ENCODE measurements at regions not wholly inside any gene's neighbourhood (a gene's known extent, or its start where the extent isn't known, plus 50 kb on each side); places are given as distances from the start of the nearest gene placed in this dataset.

DNA sequence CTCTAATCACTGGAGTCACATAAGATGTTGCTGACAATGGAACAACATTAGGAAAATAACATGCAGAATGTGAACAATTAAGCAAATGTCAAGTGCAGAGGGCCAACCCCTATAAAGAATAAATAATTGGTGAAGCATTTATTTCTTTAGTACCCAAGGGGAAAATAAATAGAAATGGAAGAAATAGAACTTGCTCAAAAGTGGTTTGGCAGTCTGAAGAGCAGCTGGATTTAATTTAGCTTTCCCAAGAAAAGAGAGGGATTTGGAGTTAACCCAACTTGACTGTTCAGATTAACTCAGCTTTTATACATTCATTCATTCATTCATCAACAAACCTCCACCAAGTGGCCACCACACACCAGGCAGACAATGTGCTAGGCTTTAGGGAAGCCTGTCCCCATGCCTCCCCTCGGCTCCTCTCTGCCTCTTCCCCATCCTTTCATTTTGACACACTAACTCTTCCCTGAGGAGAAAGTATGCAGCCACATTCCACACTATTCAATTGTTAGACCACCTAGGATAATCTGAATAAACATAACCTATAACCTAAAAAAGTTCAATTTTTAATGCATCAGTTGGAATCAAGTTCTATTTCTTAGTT is 295.5 kb downstream of the AHR start:
- TF ChIP-seq ZNF274 (IDR thresholded peaks at IDR 0.05; ENCODE audit: low read depth, low read length) = no peak
- H3K4me3 ChIP-seq (ENCODE audit: low read length) = no peak overlapping the region

DNA sequence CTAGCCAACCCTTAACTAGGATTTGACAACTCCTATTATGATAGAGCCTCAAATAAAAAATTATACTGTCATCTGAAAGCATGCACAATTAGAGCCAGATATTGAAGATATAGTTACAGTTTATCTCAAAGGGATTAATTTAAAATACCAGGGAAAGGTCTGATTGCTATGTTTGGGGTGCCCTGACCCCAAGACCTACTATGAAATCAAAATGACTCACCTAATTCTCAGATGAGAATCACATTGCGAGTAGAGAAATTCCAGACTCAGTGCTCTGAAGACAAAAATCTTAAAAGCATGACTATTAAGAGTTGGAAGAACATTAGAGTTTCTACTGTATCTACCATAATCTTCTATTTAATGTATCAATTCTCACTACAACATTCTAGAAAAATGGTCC is 297.1 kb downstream of the AHR start:
- no peak overlapping the region for H3K4me3 ChIP-seq (ENCODE audit: low read length)
- no peak for TF ChIP-seq ZNF274 (IDR thresholded peaks at IDR 0.05; ENCODE audit: low read depth, low read length)

DNA sequence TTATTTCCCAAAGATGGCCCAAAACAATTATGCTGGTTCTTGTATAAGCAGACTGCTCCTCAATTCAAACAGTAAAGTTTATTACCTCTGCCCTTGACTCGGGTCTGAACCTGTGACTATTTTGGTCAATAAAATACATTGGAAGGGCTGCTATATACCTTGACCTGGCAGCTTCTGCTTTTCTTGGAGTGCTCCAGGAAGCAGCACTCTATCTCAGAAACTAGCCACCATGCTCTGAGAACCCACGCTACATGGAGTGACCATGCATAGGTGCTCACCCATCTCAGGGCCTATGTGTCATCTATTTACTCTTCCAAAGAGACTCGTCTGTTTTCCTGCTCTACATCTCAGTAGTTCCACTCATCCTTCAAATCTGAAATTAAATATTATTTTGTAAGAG is 299.9 kb downstream of the AHR start:
- no peak overlapping the region for H3K4me3 ChIP-seq (ENCODE audit: low read length)
- TF ChIP-seq ZNF274 (IDR thresholded peaks at IDR 0.05; ENCODE audit: low read depth, low read length) = no peak

DNA sequence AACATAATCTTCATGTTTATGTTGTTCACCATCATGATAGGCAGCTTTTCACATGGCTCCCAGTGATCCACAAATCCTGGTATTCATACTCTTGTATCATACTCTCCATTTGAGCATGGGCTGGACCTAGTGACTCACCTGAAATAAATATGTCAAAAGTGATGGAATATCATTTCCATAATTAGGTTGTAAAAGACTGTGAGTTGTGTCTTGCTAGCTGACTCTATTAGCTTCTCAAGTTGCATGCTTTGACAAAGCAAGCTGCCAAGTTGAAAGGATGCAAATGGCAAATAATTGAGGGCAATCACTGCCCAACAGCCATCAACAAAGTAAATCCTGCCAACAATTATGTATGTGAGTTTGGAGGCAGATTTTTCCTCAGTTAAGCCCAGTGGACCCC is 300.4 kb downstream of the AHR start:
- no peak for TF ChIP-seq ZNF274 (IDR thresholded peaks at IDR 0.05; ENCODE audit: low read depth, low read length)
- H3K4me3 ChIP-seq (ENCODE audit: low read length) = no peak overlapping the region

DNA sequence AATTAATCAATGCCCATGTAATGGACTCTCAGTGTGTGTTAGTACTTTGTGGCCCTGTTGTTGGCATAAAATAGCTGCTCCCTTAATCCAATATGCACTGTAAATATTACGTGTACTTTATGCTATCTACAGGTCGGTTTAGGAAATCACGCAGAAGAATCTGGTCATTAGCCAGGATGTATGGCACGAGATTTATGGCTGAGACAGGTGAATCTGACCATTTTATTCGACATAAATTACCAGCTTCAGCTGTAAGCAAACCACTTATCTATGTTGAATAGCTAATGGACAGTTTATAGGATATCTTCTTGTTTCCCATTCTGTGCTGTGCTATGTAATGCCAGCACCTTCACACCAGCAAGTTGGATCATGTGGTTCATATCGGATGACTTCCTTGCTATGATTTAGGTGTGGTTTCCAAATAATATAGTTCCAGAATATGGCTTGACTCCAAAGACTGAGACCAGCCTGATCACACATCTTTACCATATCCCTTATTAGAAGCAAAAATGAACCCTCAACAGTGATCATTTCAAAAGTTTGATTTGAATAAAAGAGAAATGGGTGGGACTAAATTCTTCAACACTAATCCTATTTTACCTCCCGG is 301.4 kb downstream of the AHR start:
- H3K4me3 ChIP-seq (ENCODE audit: low read length) = no peak overlapping the region
- no peak for TF ChIP-seq ZNF274 (IDR thresholded peaks at IDR 0.05; ENCODE audit: low read depth, low read length)

DNA sequence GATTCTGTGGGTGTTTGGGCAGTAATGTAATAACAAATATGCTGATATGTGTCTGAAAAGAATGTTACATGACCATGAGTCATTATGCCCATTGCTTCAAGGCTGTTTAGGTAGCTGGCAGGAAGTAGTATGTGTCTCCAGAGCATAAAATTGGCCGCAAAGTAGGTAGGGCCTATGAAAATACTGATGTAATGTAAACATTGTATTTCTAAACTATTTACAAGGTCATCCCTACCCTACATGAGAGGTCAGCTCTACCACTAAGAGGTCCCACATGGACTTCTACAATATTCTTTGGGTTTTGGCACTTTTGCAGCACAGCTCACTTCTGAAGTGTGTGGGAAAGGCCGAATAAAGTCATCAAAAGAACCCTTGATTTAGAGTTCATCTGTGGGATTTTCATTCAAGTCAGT is 301.9 kb downstream of the AHR start:
- no peak for TF ChIP-seq ZNF274 (IDR thresholded peaks at IDR 0.05; ENCODE audit: low read depth, low read length)
- H3K4me3 ChIP-seq (ENCODE audit: low read length) = no peak overlapping the region

DNA sequence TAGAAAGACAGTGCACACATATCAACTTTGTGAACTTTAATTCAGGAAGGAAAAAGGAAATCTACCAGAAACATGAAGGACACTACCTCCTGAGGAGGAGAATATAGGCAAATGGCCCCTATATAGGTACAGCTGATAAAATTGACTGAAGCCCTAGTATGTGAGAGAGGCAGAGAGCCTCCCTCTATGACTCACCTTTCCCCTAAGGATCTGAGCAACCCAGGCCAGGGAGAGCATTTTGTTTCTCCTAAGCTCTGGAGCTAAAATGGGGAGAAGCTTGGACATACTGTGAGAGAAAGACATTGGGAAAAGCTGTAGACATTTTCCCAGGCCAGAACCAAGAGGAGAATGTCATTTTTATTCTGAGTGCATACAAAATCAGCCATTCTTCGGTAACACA is 303.5 kb downstream of the AHR start:
- H3K4me3 ChIP-seq (ENCODE audit: low read length) = no peak overlapping the region
- no peak for TF ChIP-seq ZNF274 (IDR thresholded peaks at IDR 0.05; ENCODE audit: low read depth, low read length)

DNA sequence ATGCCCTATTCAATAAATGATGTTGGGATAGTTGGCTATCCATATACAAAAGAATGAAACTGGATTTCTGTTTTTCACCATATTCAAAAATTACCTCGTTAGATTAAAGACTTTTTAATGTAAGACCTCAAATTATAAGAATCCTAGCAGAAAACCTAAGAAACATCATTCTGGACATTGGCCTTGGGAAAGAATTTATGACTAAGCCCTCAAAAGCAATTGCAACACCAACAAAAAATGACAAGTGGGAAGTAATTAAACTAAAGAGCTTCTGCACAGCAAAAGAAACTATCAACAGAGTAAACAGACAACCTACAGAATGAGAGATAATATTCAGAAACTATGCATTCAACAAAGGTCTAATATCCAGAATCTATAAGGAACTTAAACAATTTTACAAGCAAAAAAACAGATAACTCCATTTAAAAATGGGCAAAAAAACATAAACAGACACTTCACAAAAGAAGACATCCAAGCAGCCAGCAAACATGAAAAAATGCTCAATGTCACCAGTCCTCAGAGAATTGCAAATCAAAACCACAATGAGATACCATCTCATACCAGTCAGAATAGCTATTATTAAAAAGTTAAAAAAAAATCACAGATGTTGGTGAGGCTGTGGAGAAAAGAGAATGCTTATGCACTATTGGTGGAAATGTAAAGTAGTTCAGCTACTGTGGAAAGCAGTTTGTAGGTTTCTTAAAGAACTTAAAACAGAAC is 309.8 kb downstream of the AHR start:
- no peak overlapping the region for H3K4me3 ChIP-seq (ENCODE audit: low read length)
- TF ChIP-seq ZNF274 (IDR thresholded peaks at IDR 0.05; ENCODE audit: low read depth, low read length) = no peak

DNA sequence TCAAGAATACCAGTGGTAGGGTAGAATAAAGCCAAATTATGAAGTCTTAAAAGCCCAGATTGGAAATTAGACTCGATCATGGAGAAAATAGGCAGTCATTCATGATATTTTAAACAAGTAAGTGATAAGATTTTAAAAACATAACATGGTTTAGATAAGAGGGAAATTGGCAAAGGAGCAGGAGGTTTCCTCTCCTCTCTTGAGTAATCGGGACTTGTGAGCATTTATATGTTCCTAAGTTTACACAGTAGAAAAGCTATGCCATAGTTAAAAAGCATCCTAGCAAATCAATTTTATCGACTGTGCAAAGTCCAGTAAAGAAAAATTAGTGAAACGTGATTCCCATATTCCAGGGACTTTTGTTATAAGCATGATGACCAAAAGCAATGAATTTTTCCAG is 313.2 kb downstream of the AHR start:
- H3K4me3 ChIP-seq (ENCODE audit: low read length) = no peak overlapping the region
- TF ChIP-seq ZNF274 (IDR thresholded peaks at IDR 0.05; ENCODE audit: low read depth, low read length) = no peak

DNA sequence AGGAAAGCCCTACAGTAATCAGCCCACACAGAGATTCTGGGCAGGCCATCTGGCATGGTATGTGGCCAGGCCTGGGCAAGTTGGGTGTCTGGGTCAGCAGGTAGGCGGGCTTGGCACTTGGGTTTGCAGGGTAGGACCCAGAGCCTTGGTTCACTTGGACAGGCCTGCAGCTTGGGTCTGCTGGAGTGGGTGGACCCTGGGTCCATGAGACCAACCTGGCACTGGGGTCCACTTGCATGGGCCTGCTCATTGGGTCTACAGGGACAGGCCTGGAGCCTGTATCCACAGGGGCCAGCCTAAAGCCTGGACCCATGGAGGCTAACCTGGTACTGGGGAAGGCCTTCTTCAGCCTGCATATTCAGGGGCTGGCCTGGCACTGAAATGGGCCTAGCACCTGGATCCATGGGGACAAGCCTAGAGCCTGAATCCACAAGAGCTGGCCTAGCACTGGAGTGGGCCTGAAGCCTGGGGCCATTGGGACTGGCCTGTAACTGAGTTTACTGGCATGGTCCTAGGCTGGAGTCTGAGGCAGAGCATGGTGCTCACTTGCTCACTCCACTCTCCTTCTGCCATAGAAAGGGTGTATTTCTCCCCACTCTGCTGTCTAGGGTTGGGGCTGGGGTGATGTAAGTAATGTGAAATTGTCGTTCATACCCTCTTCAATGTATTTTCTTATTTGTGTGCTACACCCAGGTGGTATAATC is 315.0 kb downstream of the AHR start:
- TF ChIP-seq ZNF274 (IDR thresholded peaks at IDR 0.05; ENCODE audit: low read depth, low read length) = no peak
- H3K4me3 ChIP-seq (ENCODE audit: low read length) = no peak overlapping the region

DNA sequence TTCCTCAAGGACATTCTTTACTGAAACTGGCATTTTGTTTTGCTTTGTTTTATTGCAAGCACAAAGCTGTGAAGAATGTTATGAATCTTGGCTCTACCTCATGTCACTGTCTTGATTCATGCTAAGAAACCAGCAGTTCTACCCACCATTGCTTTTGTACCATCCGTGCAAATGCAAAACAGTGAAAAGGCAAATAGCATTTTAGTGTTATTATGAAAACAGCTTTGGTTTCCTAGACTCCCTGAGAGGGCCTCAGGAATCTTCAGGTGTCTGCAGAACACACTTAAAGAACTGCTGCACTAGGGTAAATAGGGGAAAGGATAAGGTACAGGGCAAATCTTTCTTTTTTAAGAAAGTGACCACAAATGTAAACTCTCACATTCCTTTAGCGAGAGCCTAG is 318.9 kb downstream of the AHR start:
- no peak overlapping the region for H3K4me3 ChIP-seq (ENCODE audit: low read length)
- TF ChIP-seq ZNF274 (IDR thresholded peaks at IDR 0.05; ENCODE audit: low read depth, low read length) = no peak

DNA sequence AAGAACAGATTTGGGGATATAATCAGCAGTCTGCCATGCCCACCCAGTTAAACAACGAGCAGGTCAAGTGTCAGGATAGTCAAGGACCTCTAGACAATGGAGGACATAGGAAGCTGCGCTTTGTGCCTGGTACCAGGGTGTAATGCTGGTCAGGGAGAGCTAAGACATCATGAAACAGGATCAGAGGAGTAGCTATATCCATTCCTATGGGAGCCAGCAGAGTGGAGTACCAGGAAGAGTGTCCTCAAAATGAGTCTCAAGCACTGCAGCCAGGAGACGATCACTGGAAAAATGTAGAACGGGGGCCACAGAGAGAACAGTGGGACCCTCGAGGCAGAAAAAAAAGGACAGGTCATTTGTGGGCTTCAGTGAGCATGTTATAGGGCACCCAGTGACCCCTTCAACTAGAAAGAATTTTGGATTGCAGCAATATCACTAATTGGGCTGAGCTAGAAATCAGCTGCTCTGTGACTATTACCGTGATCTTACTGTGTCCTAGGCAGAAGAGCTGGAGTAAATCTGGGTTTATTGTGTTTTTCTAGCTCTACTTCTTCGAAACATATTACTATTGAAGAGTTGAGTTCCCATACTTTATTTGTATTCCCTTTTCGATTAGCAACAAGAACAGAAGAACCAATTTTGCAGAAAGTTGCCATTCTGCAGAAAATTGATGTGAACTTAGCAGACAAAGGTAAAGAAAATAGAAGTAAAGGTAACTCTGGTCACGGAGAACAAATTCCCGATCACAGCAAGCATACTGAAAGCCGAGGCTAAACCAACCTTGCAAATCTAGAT is 319.6 kb downstream of the AHR start:
- no peak overlapping the region for H3K4me3 ChIP-seq (ENCODE audit: low read length)
- no peak for TF ChIP-seq ZNF274 (IDR thresholded peaks at IDR 0.05; ENCODE audit: low read depth, low read length)

DNA sequence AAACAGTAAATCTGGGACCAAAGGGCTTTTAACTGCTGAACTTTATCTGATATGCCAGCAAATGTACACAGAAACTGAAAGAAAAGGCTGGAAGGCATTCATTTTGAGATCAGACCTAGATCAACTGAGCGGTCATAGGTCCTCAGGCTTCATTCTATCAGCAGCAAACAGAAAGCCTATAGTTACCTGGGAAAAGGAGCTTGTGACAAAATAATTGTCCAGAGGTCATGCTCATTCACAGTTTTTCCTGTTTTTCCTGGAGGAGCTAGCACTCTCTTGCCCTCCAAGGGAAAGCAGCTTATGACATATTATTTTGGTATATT is 320.2 kb downstream of the AHR start:
- H3K4me3 ChIP-seq (ENCODE audit: low read length) = no peak overlapping the region
- no peak for TF ChIP-seq ZNF274 (IDR thresholded peaks at IDR 0.05; ENCODE audit: low read depth, low read length)

DNA sequence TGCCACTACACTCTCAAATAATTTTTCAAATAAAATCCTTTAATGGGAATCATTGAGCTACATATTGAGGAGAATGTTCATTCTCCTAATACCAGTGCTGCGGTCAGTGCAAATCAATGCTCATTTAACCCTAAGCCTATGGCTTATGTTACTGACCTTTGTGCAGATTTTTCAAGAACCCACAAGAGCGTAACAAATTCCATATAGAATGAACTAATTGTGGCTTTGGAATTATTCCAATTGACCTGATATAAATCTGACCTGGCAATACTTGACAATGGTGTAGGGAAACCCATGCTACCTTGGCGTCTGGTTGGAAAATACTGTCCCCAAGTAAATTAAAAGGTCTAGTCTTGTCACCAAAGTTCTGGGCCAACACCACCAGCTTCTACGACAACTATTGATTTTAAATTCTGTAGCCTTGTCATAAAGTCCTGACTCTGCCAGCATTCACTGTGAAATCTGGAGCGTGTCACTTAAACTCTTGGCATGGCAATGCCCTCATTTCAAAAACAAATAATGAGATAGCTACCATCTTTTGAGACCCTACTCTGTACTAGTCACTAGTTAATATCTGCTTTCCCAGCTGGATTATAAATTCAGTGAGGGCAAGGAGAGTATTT is 320.9 kb downstream of the AHR start:
- no peak for TF ChIP-seq ZNF274 (IDR thresholded peaks at IDR 0.05; ENCODE audit: low read depth, low read length)
- H3K4me3 ChIP-seq (ENCODE audit: low read length) = no peak overlapping the region

Measured in GM08714 (cell line).